ENCODE measurements at regions not wholly inside any gene's neighbourhood (a gene's known extent, or its start where the extent isn't known, plus 50 kb on each side); places are given as distances from the start of the nearest gene placed in this dataset.

DNA sequence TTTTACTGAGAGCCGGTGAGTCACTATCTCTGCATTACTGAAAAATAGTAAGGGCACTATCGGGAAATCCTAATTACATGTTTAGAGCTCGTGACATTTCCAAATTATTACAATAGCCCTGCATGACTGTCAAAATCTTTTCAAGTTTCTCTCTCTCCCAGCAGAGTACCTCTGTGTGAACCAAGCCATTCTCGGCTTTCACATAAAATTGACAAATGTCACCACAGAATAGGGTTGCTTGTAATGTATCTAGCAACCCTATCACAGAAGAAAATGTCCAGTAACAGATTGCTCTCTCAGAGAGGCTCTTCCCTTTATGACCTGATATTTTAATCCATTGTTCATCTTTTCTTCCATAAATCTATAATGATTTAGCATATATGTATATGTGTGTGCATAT, 144.8 kb upstream of the GNPDA2 start:
- DNase-seq = no peak
- no CpG with 5 or more reads among the region's 4 CpGs for WGBS, 2 experiments (ENCODE audit: extremely low coverage in 2 of 2, insufficient read length in 1 of 2)
- H3K9me3 ChIP-seq (ENCODE audit: control insufficient read depth, insufficient read depth, low read length) = peaks cover 10% of the 10 kb centered on the region; the same call in 1 of the 2 replicates
- ChIA-PET CTCF (no interaction called here), POLR2A (ENCODE audit: unreplicated experiment) (no interaction called here)
- no peak overlapping the region for H3K27ac ChIP-seq (ENCODE audit: insufficient read depth, low read length)
- no peaks in the 10 kb centered on the region for H3K27me3 ChIP-seq (ENCODE audit: control insufficient read depth, insufficient read depth, low read length)
- dilution Hi-C loops (cut with HindIII; ENCODE audit: low sequenced_read_pairs, unreplicated experiment) = no loop called here
- no peak overlapping the region for H2AFZ ChIP-seq (replicated peaks; ENCODE audit: low read length, poor library complexity)
- H3K14ac ChIP-seq (replicated peaks; ENCODE audit: low read depth, low read length) = no peak overlapping the region
- no peak overlapping the region for H3K9ac ChIP-seq (ENCODE audit: low read depth, low read length)
- H2AK5ac ChIP-seq (ENCODE audit: low read depth, low read length) = no peak overlapping the region
- intact Hi-C loops (cut with micrococcal nuclease) = no loop called here
- no peak for ATAC-seq (ENCODE audit: low read depth)
- H4K5ac ChIP-seq (ENCODE audit: low read depth, low read length) = no peak overlapping the region
- H3K56ac ChIP-seq (ENCODE audit: extremely low read depth, insufficient read depth, low read length) = no peak overlapping the region
- no peak overlapping the region for H2AK9ac ChIP-seq (replicated peaks; ENCODE audit: low read depth, low read length, poor library complexity)
- H4K8ac ChIP-seq (ENCODE audit: low read depth in 2 of 2, low read length in 2 of 2) = no peak overlapping the region
- no peak overlapping the region for H3K4me2 ChIP-seq (ENCODE audit: low read depth, low read length)
- TF ChIP-seq CEBPB (IDR thresholded peaks at IDR 0.05; ENCODE audit: low read depth, low read length) (no peak), RFX5 (IDR thresholded peaks at IDR 0.05; ENCODE audit: low read depth, low read length) (no peak), RAD21 (IDR thresholded peaks at IDR 0.05; ENCODE audit: low read length) (no peak), FOS (IDR thresholded peaks at IDR 0.05; ENCODE audit: low read depth, low read length) (no peak), SMC3 (IDR thresholded peaks at IDR 0.05; ENCODE audit: low read depth, low read length) (no peak), MAFK (IDR thresholded peaks at IDR 0.05; ENCODE audit: low read depth, low read length) (no peak), NFE2L2 (IDR thresholded peaks at IDR 0.05; ENCODE audit: low read depth, low read length) (no peak), BHLHE40 (IDR thresholded peaks at IDR 0.05; ENCODE audit: low read depth, low read length) (no peak), CHD1 (IDR thresholded peaks at IDR 0.05; ENCODE audit: low read depth, low read length) (no peak), MXI1 (IDR thresholded peaks at IDR 0.05; ENCODE audit: borderline replicate concordance, low read depth, low read length) (no peak), RCOR1 (IDR thresholded peaks at IDR 0.05; ENCODE audit: insufficient replicate concordance, low read length) (no peak), POLR2A (IDR thresholded peaks at IDR 0.05; ENCODE audit: low read depth, low read length) (no peak), MAZ (IDR thresholded peaks at IDR 0.05; ENCODE audit: borderline replicate concordance, low read depth, low read length) (no peak)
- TF ChIP-seq, protein P1, sequence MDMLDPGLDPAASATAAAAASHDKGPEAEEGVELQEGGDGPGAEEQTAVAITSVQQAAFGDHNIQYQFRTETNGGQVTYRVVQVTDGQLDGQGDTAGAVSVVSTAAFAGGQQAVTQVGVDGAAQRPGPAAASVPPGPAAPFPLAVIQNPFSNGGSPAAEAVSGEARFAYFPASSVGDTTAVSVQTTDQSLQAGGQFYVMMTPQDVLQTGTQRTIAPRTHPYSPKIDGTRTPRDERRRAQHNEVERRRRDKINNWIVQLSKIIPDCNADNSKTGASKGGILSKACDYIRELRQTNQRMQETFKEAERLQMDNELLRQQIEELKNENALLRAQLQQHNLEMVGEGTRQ (IDR thresholded peaks at IDR 0.05; ENCODE audit: low read depth, low read length) = no peak
- TF ChIP-seq, protein P2, sequence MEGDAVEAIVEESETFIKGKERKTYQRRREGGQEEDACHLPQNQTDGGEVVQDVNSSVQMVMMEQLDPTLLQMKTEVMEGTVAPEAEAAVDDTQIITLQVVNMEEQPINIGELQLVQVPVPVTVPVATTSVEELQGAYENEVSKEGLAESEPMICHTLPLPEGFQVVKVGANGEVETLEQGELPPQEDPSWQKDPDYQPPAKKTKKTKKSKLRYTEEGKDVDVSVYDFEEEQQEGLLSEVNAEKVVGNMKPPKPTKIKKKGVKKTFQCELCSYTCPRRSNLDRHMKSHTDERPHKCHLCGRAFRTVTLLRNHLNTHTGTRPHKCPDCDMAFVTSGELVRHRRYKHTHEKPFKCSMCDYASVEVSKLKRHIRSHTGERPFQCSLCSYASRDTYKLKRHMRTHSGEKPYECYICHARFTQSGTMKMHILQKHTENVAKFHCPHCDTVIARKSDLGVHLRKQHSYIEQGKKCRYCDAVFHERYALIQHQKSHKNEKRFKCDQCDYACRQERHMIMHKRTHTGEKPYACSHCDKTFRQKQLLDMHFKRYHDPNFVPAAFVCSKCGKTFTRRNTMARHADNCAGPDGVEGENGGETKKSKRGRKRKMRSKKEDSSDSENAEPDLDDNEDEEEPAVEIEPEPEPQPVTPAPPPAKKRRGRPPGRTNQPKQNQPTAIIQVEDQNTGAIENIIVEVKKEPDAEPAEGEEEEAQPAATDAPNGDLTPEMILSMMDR (conservative IDR thresholded peaks at IDR 0.05; ENCODE audit: low read depth, low read length) = no peak
- TF ChIP-seq, protein P3, sequence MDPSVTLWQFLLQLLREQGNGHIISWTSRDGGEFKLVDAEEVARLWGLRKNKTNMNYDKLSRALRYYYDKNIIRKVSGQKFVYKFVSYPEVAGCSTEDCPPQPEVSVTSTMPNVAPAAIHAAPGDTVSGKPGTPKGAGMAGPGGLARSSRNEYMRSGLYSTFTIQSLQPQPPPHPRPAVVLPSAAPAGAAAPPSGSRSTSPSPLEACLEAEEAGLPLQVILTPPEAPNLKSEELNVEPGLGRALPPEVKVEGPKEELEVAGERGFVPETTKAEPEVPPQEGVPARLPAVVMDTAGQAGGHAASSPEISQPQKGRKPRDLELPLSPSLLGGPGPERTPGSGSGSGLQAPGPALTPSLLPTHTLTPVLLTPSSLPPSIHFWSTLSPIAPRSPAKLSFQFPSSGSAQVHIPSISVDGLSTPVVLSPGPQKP (IDR thresholded peaks at IDR 0.05; ENCODE audit: borderline replicate concordance, low read depth, low read length) = no peak
- H3K4me1 ChIP-seq (ENCODE audit: control insufficient read depth, insufficient read depth, low read length) = no peaks in the 10 kb centered on the region
- no peak overlapping the region for H3K4ac ChIP-seq (ENCODE audit: low read depth, low read length)
- no peak overlapping the region for H2BK120ac ChIP-seq (ENCODE audit: low read depth, low read length)
- no peak overlapping the region for H2BK20ac ChIP-seq (ENCODE audit: low read depth, low read length)
- no peak overlapping the region for H3K4me3 ChIP-seq (ENCODE audit: insufficient read depth, low read depth, low read length)
- H4K20me1 ChIP-seq (ENCODE audit: insufficient read depth, low read length) = no peaks in the 10 kb centered on the region
- in situ Hi-C loops (cut with MboI; ENCODE audit: low sequenced_read_pairs) = no loop called here
- no peak overlapping the region for H4K91ac ChIP-seq (ENCODE audit: insufficient read depth, low read depth, low read length)
- H3K18ac ChIP-seq (ENCODE audit: low read depth, low read length) = no peak overlapping the region
- no peaks in the 10 kb centered on the region for H3K79me1 ChIP-seq (ENCODE audit: low read depth in 1 of 2, low read length in 2 of 2)
- no peak overlapping the region for H2BK15ac ChIP-seq (ENCODE audit: low read depth, low read length)
- no peaks in the 10 kb centered on the region for H3K9me1 ChIP-seq (ENCODE audit: insufficient read depth, low read length)
- no peak overlapping the region for H3K23ac ChIP-seq (ENCODE audit: low read depth, low read length)
- no peak overlapping the region for H2BK5ac ChIP-seq (ENCODE audit: low read depth, low read length, poor library complexity, severe bottlenecking)
- no TSS peak for BruUV-seq (replicated peaks)
- no peaks in the 10 kb centered on the region for H3K36me3 ChIP-seq (ENCODE audit: control insufficient read depth, insufficient read depth, low read length)

All from IMR-90 (cell line).